COR-L47 (cell line): ENCODE measurements at regions not wholly inside any gene's neighbourhood (a gene's known extent, or its start where the extent isn't known, plus 50 kb on each side); places are given as distances from the start of the nearest gene placed in this dataset.

Experiments
- DNase-seq: peaks from one replicate; lab custom pipeline; 2025; lab: John Stamatoyannopoulos, UW

DNA sequence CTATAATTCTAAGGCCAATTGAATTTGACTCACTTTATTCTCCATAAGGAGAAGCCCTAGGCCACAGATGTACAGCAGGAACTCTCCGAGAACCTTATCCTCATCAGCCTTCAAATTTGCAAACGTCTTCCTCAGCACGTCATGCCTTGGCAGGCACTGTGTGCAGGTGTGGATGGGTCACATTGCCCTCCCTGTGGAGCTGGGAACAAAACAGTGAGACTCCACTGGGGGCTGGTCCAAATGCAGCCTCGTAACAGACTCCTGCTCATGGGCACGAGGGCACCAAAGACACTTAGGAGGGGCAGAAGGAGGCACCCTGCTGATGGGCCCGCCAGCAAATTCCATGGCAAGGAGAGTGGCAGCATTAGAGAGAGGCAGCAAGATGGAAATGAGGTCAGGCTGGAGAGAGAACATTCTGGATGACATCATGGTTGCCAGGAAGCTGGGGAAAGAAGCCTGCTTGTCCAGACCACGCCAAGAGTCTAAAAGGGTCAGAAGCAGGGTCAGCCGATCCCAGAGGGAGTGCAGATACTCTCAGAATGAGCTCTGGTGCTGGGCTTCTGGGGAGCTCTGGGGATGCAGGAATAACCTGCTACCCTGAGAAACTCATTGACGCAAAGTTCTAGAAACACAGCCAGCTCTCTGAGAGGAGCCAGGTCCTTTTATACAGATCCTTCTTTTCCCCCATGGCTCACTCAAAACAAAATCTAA lies 242.2 kb downstream of the B3GLCT start:
- DNase-seq = no peak

DNA sequence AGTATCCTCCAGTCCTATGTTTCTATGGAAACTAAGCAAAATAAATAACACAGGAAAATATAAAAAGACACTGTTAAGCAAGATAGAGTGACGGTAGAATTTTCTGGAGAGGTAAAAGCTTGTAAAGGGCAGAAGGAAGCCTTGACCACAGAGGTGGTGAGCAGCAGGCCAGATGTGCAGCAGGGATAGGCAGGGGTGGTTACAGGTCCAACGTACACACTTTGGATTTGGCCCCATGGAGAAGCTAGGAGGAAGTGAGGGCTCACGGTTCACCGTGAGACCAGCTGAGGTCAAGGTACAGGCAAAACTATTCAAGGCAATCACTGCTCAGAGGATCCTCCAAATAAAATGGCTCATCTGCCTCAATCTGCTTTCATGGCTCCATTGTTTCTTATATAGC lies 242.8 kb downstream of the B3GLCT start:
- DNase-seq = no peak

DNA sequence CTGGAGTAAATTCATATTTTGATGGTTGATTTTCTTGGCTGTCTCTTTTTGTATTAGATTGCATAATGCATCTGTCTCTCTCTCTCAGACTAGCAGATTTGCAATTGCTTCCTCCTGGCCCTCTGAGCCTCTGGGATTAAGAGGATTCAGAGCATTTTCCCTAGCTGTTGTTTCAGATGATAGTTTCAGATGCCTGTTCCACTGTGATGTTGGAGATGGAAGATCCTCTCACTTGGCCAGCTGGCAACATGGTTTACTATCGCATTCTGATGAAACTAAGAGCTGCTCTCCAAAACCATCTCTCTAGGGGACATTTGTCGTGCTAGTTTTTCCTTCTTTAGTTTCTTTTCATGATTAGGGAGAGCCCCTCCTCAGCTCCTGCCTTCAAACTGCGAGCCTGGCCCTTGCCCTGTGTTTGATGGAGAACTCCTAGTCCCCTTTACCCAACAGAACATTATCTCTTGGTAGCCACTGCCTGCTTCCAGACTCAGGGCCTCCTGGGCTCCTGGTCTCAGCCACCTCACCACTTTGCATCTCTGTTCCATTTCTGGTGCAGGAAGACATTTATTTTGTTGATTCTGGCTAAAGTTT lies 244.6 kb downstream of the B3GLCT start:
- no peak for DNase-seq

DNA sequence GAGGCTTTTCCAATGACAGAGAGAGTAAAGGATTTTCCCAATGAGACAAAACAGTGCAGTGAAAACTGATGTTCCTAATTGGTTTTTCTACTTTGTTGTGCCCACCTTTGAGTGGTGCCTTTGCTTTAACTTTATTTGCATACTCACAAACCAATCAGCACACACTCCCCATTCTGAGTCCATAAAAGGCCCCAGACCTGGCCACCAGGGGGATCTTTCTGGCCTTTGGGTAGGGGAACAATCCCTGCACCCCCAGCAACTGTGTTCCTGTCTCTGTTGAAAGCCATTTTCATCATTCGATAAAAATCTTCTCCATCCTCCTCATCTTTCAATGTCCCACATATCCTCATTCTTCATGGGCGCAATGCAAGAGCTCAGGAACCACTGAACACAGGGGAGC lies 252.8 kb downstream of the B3GLCT start:
- no peak for DNase-seq

DNA sequence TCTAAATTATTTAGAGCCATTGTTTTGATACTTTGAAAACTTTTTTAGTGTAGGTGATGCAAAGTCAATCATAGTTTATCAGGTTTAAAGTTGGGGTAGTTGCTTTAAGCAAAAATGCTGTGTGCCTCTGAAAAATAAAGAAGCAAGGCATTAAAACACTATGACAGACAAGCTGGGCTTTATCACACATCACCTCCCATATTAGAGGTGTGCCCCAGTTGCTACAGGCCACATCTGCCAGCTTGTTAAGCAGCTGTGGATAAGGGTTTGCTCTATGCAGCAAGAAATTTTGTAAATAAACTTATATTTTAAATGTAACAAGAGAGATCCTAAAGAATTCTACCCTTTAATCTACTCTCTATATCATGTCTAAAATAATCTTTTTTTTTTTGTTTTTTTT lies 255.8 kb downstream of the B3GLCT start:
- DNase-seq = no peak

DNA sequence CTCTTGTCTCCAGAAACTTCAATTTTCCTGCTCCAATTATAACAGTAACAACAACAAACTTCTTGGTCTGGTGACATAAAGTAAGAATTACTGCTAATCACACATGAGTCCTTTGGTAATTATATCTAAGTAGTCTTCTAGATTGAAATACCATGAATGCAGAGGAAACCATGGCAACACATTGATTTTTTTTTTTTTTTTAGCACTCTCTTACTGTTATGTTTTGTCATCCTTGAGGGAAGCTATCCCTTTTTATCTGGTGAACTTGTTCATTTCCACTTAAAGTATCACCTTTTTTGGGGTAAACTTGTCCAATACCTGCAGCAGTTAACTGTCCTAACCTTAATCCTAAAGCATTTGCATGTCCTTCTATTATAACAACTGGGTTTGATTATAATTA lies 256.3 kb downstream of the B3GLCT start:
- DNase-seq = no peak

DNA sequence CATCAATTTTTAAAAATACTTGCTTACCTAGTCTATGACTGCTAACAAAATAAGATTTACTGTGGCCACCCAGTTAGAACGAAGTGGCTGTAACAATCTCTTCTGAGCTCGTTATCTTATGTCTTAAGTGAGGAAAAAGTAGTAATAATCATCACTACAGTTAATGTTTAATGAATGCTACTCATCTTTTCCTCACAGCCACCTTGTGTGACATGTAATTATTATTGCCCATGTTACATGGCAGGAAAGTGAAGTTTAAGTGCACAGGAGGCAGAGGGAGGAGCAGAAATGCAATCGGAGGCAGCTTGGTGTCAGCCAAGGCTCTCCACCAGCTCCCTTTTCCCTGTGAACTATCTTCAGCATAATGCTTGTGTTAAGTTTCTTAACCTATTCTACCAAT lies 260.3 kb downstream of the B3GLCT start:
- no peak for DNase-seq

DNA sequence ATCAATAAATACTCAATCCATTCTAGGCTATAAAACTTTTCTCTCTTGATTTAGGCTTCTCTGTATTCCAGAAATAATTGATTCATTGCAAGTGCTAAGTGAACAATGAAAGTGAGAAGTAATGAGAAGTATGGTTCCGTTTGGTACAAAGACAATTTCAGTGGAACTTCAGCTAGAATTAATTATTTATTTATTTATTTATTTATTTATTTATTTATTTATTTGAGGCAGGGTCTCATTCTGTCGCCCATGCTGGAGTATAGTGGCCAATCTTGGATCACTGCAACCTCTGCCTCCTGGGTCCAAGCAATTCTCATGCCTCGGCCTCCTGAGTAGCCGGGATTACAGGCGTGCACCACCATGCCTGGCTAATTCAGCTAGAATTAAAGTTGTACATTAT lies 262.1 kb downstream of the B3GLCT start:
- DNase-seq = no peak

DNA sequence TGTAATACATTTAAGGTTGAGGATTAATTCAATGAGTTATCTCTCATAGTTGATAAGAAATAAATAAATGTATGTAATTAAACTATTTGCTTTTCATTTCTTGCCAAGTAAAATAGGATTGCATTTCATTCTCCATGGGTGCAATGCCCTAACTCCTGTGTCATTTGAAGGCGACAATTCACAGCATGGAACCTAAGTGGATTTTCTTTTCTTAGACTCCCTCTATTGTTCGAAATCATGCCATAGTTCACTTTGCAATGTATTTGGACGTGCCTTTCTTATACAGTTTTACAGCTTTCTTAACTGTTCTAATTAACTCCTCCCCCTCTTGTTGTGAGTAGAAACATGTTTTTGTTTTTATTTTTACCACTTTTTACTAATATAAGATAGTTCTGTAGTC lies 263.0 kb downstream of the B3GLCT start:
- DNase-seq = no peak

DNA sequence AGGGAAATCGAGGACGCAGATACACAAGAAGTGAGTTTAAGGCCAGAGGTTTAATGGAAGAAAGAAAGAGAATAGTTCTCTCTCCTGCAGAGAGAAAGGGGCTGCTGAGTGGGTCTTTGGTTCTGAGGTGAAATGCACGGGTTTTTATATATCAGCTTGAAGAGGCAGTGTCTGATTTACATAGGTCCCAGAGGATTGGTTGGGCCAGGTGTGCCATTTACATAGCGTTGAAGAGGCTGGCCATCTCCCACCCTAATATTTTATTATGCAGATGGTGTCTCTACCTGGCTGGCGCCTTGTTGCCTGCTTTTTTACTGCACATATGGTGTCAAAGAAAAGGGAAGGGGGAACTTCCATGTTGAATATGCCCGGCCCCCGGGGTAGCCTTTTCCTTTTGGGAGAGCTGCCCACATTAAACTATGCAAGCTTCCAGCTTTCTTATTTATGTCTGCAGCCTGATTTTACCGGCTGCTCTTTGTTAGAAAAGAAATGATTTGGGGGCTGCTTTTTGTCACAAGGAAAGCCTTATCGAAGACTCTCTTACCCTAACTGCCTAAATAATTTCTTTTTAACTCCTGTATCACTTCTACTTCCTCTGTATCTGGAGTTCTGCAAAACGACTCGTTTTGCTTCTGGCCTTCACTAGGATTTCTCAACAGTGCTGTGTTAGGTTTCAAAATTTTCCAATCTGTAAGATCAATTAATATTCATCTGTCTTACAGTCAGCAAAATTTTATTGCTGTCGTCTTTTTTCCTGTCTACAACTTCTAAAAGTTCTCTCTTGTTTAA lies 268.5 kb downstream of the B3GLCT start:
- DNase-seq = no peak

DNA sequence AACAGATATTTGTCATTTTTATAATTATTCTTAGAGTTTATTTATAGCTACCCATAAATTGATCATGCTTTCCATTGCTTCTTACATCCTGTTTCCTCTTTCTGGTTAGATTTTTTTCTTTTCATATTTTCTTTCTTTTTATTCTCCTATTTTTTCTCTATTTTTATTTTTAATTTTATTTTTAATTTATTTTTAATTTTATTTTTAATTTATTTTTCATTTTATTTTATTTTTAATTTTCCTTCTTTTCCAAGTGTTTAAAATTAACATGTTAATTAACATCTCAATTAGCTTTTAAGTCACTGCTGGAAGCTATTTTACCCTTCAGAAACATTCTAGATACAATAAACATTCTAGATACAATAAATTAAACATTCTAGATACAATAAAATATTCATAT lies 269.6 kb downstream of the B3GLCT start:
- DNase-seq = no peak

DNA sequence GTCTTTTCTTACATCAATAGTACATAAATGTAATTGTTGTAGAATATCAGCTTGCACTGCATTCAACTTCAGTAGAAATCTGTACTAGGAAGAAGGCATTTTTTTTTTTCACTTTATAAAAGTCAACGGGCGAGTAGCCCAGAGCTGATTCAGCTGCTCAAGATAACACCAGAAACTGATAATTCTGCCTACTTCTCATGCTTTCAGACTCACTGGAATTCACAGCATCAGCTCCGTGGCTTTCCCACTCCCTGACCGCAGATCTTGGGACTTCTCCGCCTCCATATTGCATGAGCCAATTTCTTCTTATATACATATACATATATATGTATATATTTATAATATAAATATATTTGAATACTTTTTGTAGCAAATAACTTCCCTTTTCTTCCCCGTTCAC lies 263.1 kb upstream of the RXFP2 start:
- no peak for DNase-seq

DNA sequence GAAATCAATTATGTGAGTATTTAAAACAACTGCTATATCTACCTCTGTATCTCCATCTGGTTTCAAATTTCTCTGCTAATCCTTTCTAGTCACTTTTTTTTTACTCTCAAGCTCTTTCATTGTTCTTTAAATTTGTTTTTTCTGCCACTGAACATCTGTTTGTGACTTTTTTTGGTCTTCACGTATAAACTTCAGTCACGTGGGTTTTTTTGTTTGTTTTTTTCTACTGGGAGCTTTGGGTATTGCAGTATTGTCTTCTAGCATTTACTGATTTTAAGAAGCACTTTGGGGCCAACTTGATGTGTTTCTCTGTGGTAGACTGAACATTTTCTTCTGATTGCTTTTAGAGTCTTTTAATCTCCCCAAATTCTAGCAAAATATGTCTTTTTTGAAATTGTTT lies 262.6 kb upstream of the RXFP2 start:
- DNase-seq = no peak

DNA sequence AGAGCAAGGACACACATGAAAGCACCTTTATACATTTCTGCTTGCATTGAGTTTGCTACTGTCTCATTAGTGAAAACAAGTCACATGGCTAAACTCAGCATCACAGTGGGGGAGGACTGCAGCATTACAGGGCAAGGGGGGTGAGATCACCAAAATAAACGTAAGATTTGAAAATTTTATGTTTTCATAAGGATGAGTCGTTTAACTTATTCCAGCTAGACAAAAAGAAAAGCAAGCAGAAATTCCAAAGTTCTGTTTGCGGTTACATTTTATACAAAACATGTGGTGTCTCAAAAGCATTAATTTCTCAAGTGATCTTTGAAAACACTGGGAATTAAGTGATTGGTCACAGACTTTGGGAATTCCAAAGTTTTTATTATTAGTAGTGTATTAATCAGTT lies 261.4 kb upstream of the RXFP2 start:
- DNase-seq = no peak

DNA sequence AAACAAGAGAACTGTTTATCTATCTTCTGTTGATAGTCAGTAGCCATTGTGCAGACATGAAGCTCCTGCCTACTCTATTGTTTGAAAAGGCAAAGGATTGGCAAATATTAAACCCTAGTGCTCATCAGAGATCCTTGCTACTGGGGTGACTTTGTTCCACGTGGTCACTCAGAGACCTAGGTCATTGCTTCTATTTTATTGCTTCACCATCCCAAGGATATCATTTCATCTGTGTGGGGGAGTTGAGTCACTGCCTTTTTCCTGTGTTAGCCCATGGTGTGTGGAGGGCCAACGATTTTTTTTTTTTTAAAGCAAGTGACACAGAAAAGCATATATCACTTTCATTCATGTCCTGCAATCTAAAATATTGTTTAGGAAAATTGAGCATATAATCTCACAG lies 254.1 kb upstream of the RXFP2 start:
- no peak for DNase-seq

DNA sequence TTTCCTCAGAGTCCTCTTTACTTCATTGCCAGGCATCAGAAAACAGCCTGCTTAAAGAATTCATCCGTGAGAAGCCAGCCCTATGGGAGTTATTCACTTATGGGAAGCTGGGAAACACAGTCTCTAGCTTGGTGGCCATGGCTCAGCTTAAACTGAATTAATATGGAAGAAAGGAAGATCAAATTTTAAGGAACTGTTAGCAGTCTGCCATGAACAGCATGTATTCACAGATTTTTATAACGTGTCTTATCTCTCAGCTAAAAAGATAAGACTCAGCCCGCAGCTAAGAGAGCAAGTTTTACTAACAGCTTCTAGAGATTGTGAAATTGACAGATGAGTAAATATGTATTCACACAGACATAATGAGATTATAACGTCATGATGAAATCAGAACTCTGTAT lies 253.7 kb upstream of the RXFP2 start:
- DNase-seq = no peak

DNA sequence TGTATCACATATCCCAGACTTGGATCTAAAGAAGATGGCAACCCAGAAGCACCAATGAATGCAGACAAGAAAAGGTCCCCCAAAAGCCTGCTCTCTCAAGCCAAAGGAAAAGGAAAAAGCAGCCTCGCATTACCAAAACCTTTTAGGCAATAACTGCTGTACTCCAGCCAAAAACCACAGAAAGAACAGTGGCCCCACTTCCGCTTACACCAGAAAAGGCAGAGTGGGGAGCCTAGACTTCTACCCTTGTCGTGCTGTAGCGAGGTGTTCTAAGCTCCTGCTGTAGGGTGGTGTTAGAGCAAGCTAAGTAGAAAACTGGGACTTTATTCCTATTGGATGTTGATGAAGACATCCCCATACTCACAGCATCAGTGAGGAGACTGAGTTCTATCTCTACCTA lies 244.0 kb upstream of the RXFP2 start:
- no peak for DNase-seq

DNA sequence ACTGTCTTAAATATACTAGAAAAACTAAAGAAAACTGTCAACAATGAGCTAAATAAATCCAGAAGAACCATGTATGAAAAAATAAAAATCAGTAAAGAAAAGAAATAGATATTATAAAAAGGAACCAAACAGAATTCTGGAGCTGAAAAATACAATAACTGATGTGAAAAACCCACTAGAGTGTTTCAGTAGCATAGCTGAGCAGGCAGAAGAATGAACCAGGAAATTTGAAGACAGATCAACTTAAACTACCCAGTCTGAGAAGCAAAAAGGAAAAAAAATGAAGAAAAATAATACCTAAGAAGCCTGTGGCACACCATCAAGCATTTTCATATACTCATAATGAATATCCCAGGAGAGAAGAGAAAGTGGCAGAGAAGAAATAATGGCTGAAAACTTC lies 240.1 kb upstream of the RXFP2 start:
- DNase-seq = no peak

DNA sequence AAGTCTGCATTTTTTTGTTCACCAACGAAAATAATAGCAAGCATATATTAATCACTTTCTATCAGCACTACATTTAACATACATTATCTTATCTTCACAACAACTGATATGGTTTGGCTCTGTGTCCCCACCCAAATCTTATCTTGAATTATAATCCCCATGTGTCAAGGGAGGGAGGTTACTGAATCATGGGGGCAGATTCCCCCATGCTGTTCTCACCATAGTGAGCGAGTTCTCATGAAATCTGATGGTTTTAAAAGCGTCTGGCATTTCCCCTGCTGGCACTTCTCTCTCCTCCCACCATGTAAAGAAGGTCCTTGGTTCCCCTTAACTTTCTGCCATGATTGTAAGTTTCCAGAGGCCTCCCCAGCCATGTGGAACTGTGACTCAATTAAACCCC lies 235.7 kb upstream of the RXFP2 start:
- DNase-seq = no peak

DNA sequence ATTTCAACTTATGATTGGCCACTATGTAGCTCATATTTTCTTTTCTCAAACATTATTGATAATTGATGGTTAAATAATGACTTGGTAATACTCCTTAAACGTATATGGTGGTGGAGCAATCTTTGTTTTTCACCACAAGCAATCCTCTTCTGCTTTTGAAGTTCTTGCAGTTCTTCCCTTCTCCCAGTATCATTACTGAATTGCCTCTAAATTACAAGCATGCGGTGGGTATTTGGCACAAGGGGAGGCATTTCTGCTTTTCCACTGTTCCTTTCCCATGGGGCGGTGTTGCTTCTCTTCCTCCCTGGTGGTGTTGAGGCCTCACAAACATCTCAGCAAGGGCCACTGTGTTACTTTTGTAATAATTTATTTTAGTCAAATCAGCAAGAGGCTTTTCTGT lies 234.4 kb upstream of the RXFP2 start:
- no peak for DNase-seq

DNA sequence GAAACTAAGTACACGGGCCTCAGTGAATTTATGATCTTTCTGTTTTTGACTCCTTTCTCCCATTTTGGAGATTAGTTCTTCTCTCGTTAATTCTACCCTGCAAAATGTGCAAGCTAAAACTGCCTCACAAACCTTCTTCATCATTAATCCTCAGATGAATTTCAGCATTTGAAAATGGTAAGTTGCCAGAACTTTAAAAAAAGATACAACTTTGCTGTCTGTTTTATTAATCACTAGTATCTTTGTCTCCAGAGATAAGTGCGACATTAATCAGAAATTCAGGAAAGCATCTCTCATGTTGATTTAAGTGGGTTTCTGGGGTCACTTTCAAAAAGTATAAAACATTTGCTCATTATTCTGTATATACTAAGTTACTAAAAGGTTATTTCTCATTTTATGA lies 227.0 kb upstream of the RXFP2 start:
- no peak for DNase-seq

DNA sequence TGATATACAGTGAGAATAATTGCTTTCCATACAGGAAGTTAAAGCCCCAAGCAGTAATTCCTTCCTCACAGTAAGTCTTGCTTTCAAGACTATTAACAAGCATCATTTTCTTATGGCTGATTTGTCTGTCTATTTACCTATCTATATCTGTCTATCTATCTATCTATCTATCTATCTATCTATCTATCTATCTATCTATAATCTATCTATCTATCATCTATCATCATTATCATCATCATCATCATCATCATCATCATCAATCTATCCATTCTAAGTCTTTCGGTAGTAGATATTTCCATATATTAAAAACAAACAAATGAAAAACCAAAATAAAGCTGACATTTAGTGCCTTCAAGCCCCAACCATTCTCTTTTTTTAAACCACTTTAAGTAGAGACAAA lies 224.4 kb upstream of the RXFP2 start:
- no peak for DNase-seq

DNA sequence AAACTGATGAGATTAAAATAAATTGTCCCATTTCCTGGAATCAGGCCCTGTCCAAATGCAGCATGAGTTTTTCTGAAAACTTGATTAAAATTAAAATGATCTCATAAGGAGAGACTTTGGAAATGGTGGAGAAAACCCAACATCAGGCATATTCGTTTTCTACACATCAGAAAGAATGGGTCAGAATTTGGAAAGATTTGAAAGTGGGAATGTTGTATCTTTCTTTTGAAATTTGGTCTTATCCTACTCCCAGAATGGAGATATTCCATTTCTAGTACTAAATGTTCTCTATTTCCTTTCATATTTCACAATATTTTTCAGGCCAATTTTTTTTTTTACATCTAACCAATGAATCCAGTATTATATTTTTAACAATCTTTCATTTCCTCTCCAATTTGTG lies 223.9 kb upstream of the RXFP2 start:
- no peak for DNase-seq

DNA sequence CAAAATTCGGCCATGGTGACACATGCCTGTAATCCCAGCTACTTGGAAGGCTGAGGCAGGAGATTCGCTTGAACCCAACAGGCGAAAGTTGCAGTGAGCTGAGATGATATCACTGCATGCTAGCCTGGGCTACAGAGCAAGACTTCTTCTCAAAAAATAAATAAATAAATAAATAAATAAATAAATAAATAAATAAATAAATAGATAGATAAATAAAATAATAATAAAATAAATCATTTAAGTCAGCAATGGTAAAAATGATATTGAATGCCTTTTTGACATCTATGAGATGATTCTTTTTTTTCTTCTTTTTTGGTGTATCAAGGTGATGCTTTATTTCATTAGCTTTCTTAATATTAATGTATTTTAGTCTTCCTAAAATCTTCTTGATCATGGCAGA lies 221.7 kb upstream of the RXFP2 start:
- no peak for DNase-seq
